ENCODE measurements at regions not wholly inside any gene's neighbourhood (a gene's known extent, or its start where the extent isn't known, plus 50 kb on each side); places are given as distances from the start of the nearest gene placed in this dataset.

- TF ChIP-seq, protein P1, sequence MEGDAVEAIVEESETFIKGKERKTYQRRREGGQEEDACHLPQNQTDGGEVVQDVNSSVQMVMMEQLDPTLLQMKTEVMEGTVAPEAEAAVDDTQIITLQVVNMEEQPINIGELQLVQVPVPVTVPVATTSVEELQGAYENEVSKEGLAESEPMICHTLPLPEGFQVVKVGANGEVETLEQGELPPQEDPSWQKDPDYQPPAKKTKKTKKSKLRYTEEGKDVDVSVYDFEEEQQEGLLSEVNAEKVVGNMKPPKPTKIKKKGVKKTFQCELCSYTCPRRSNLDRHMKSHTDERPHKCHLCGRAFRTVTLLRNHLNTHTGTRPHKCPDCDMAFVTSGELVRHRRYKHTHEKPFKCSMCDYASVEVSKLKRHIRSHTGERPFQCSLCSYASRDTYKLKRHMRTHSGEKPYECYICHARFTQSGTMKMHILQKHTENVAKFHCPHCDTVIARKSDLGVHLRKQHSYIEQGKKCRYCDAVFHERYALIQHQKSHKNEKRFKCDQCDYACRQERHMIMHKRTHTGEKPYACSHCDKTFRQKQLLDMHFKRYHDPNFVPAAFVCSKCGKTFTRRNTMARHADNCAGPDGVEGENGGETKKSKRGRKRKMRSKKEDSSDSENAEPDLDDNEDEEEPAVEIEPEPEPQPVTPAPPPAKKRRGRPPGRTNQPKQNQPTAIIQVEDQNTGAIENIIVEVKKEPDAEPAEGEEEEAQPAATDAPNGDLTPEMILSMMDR (IDR thresholded peaks at IDR 0.05) = no peak
- no peak for TF ChIP-seq POLR2A (IDR thresholded peaks at IDR 0.05)
Observed at GRCh38 chr10:36573246-36573645, 552.2 kb upstream of the ANKRD30A start.
